H7 (cell line): ENCODE measurements at regions not wholly inside any gene's neighbourhood (a gene's known extent, or its start where the extent isn't known, plus 50 kb on each side); places are given as distances from the start of the nearest gene placed in this dataset.

Experiments used
- DNase-seq: peaks from one replicate; pipeline ENCODE4 v3.0.0; 2012
- H3K27me3 ChIP-seq: 2 replicates; pipeline ENCODE4 v1.6.0; 2011; ENCODE audit warnings: mild to moderate bottlenecking, low read length; ENCODE audit not compliant: control insufficient read depth, insufficient read depth
- H3K36me3 ChIP-seq: replicated peaks from 2 replicates; pipeline ENCODE4 v1.5.1; 2011; ENCODE audit warnings: low read length; ENCODE audit not compliant: control insufficient read depth, insufficient read depth
- H3K4me3 ChIP-seq: 2 replicates; pipeline ENCODE4 v1.5.1; 2011; ENCODE audit warnings: low read depth, mild to moderate bottlenecking, control low read depth, low read length, moderate library complexity; ENCODE audit not compliant: insufficient read depth

- Histone ChIP-seq H3K27me3 (no peaks in the 10 kb centered on the region), H3K4me3 (no peak overlapping the region), H3K36me3 (no peaks in the 10 kb centered on the region)
- DNase-seq = no peak
Measured at GRCh38 chr12:62130402-62130801, 129.8 kb upstream of the USP15 start.

DNA sequence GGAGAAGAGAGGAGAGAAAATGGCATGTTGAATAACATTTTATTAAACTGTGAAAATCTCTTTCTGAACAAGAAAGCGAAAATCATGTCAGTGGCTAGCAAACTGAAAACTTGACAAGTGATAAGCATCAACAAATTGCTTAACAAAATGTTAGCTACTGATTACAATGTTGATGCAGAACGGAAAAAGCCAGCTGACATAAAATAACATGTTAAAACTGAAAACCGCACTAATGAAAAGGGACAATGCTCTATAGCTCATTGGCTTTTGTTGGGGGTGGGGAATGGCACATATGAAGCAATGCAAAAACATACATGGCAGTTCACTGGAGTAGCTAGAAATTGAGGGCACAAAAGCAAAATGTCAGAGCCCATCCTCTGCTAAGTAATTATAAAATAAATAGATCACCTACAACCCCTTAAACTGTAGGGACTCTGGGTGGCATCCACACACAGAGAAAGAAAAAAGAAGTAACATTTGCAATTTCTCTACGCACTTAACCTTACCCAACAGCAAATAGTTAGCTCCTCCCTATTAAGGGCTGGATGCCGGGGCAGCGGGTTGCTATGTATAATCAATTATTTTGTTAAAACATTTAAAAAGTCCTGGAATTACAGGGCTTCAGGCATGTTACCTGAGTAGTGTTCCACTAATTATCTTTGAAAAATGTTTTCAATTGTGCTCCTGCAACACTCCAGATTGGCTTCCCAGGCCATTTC is 129.2 kb upstream of the USP15 start:
- no peak for DNase-seq
- H3K4me3 ChIP-seq = no peak overlapping the region
- H3K27me3 ChIP-seq = no peaks in the 10 kb centered on the region
- no peaks in the 10 kb centered on the region for H3K36me3 ChIP-seq

GRCh38 chr12:62133440-62133839 is 126.8 kb upstream of the USP15 start:
- DNase-seq = no peak
- Histone ChIP-seq H3K27me3 (no peaks in the 10 kb centered on the region), H3K4me3 (no peak overlapping the region), H3K36me3 (no peaks in the 10 kb centered on the region)

- DNase-seq = no peak
Measured at GRCh38 chr12:62135553-62136200, 124.5 kb upstream of the USP15 start.

DNA sequence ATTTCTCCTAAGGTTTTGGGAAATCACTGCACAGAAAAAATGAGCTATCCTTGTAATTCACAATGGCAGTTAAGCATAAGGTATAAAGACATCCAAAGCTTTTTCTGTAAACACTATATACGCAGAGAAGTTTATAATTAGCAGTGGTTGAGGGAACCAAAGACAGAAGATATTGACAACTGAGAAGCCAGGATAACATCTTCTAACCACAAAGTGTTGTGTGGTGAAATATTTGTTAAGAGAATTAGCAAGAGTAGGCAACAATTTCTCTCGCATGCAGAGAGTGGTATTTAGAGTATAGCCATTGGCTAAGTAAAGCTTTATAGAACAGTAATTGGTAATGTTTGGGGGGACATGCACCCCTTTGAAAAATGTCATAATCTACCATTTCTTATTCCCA is 123.7 kb upstream of the USP15 start:
- H3K4me3 ChIP-seq = no peak overlapping the region
- no peaks in the 10 kb centered on the region for H3K27me3 ChIP-seq
- no peaks in the 10 kb centered on the region for H3K36me3 ChIP-seq
- DNase-seq = no peak

More at GRCh38 chr12:62135553-62136200, 124.5 kb upstream of the USP15 start:
- no peak overlapping the region for H3K4me3 ChIP-seq
- H3K27me3 ChIP-seq = no peaks in the 10 kb centered on the region
- no peaks in the 10 kb centered on the region for H3K36me3 ChIP-seq

DNA sequence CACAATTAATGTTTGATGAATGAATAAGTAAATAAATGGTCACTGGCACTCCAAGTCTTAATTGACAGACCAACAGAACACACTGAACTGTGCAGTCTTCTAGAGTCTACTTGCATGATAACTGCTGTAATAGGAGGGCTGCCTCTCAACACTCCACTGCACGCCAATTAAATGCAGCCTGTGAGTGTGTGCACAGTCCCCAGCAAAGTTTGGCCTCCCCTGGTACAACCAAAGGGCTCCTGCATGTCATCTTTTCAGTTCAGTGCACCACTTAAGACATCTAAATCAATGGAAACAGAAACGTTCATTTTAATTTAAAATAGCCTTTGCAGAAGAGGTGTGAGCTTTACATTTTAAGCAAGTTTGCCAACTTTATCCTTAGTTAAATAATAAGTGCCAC is 121.7 kb upstream of the USP15 start:
- no peak for DNase-seq
- H3K4me3 ChIP-seq = no peak overlapping the region
- no peaks in the 10 kb centered on the region for H3K27me3 ChIP-seq
- H3K36me3 ChIP-seq = no peaks in the 10 kb centered on the region

- Histone ChIP-seq H3K27me3 (no peaks in the 10 kb centered on the region), H3K36me3 (no peaks in the 10 kb centered on the region), H3K4me3 (no peak overlapping the region)
- DNase-seq = no peak
Measured at GRCh38 chr12:62146318-62146717, 113.9 kb upstream of the USP15 start.

DNA sequence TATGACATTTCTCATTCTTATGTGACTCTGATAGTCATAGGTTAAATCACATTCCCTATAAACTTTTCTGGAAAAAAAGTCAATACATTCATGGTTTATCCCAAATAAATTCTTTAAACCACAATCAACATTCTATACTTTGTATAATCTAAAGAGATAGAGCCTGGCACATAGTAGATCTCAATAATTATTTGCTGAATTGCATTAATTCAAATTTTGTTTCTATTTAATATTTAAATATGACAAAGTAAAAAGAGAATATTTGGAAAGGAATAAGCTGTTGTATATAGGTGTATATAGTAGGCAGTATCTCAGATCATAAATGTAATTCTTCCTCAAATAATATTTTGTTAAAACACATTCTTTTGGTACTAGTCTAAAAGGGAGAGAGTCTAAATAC is 102.2 kb upstream of the USP15 start:
- Histone ChIP-seq H3K4me3 (no peak overlapping the region), H3K36me3 (no peaks in the 10 kb centered on the region), H3K27me3 (no peaks in the 10 kb centered on the region)
- DNase-seq = no peak

GRCh38 chr12:62158461-62159360 is 101.5 kb upstream of the USP15 start:
- H3K4me3 ChIP-seq = no peak overlapping the region
- no peak for DNase-seq
- H3K36me3 ChIP-seq = no peaks in the 10 kb centered on the region
- H3K27me3 ChIP-seq = no peaks in the 10 kb centered on the region

GRCh38 chr12:62162214-62162613 is 98.0 kb upstream of the USP15 start:
- no peak overlapping the region for H3K4me3 ChIP-seq
- no peak for DNase-seq
- no peaks in the 10 kb centered on the region for H3K27me3 ChIP-seq
- H3K36me3 ChIP-seq = no peaks in the 10 kb centered on the region

DNA sequence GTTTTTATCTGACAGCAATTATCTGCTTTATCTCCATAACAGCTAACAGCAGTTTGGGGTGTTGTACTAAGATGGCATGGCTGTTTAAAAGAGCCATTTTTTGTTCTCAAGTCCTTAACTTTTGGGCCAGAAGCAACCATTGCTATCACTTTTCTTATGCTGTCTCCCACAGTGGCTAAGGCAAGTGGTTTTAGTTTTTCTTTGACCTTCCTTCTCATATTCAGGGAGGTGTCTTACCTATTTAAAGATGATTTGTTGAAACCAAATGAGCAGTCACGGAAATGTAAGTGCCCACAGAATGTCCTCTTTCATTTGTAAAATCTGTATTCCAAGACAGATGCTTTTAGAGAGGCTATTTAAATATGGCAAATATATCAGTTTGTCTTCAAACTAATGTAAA is 96.8 kb upstream of the USP15 start:
- DNase-seq = no peak
- Histone ChIP-seq H3K4me3 (no peak overlapping the region), H3K36me3 (no peaks in the 10 kb centered on the region), H3K27me3 (no peaks in the 10 kb centered on the region)

DNA sequence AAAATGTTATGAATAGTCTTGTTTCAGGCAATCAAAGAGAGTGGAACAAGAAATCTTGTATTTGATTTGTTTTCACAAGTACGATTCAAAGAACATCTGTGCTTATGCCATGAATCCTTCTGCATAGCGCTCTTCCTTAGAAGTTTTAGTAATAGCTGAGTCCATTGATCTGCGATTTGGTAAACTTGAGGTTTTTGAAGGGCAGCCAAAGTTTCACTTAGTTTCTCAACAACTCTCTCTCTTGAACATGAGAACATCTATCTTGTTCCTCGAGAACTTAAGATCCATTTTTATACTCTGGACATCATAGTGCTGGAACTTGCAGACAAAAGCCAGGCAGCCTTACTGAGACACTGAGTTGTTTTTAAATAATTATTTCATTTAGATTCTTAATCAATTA is 96.2 kb upstream of the USP15 start:
- no peak overlapping the region for H3K4me3 ChIP-seq
- H3K36me3 ChIP-seq = no peaks in the 10 kb centered on the region

DNA sequence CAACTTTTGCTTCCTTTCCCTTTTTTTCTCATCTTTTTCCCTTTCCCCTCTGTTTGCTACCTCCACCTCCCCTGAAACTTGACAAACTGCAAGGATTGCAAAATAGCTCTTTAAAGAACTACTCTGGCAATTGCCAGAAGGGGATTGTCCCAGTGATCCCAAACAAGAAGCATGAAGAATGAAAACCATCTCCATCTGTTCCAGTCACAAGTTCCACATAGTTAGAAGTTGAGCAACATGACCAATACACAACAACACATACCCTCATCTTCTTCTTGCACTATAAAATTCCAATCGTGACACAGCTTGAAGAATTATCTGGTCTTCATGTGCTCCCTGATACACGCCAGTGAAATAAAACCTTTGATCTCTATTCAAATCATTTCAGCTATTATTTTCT is 93.7 kb upstream of the USP15 start:
- no peak for DNase-seq
- no peak overlapping the region for H3K4me3 ChIP-seq
- no peaks in the 10 kb centered on the region for H3K27me3 ChIP-seq
- H3K36me3 ChIP-seq = no peaks in the 10 kb centered on the region

More for the DNA sequence above, 96.2 kb upstream of the USP15 start:
- no peaks in the 10 kb centered on the region for H3K27me3 ChIP-seq
- no peak for DNase-seq

DNA sequence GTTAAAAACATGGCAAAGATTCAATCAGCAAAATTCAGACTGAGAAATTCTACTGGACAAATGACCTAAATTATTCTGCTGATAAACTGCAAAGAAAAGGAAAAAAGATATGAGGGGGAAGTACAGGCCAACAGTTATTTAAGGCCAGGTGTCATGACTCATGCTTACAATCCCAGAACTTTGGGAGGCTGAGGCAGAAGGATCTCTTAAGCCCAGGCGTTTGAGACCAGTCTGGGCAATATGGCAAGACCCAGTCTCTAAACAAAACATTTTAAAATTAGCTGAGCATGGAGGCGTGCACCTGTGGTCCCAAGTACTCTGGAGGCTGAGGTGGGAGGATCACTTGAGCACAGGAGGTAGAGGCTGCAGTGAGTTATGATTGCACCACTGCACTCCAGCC is 91.8 kb upstream of the USP15 start:
- DNase-seq = no peak
- H3K4me3 ChIP-seq = no peak overlapping the region
- H3K27me3 ChIP-seq = no peaks in the 10 kb centered on the region
- H3K36me3 ChIP-seq = no peaks in the 10 kb centered on the region

DNA sequence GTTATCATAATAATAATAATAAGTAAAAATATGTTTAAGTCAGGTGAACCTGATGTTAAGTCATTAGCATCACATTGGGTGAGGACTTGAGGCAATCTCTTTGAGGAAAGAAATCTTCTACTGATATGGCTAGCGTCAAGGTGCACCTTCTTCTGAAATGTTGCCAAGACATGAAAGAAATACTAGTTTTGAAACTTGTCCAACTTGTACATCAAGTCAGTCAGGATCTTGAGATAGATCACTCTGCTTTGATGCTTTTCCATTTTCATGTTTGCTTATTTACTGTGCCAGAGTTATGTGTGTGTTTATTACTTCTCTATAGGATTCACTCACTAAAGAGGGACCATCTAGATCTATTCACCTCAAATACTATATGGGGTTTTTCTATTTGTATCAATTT is 90.0 kb upstream of the USP15 start:
- Histone ChIP-seq H3K4me3 (no peak overlapping the region), H3K36me3 (no peaks in the 10 kb centered on the region), H3K27me3 (no peaks in the 10 kb centered on the region)
- no peak for DNase-seq
